HL-60 (cell line): ENCODE measurements at regions not wholly inside any gene's neighbourhood (a gene's known extent, or its start where the extent isn't known, plus 50 kb on each side); places are given as distances from the start of the nearest gene placed in this dataset.

Experiments
- GABPA ChIP-seq: IDR thresholded peaks from 2 replicates; pipeline ENCODE4 v1.6.1; 2012; ENCODE audit warnings: low read depth
- POLR2AphosphoS5 ChIP-seq: IDR thresholded peaks from 2 replicates; pipeline ENCODE4 v1.6.1; 2012; ENCODE audit warnings: low read depth
- TF ChIP-seq, protein P1 (sequence below): IDR thresholded peaks from one replicate; pipeline ENCODE4 v1.5.1; 2011; ENCODE audit warnings: low read length, control low read depth, inconsistent platforms; ENCODE audit not compliant: insufficient read depth
- TF ChIP-seq, protein P2 (sequence below): IDR thresholded peaks from 2 replicates; pipeline ENCODE4 v1.6.1; 2012; ENCODE audit warnings: low read depth; ENCODE audit not compliant: insufficient replicate concordance

DNA sequence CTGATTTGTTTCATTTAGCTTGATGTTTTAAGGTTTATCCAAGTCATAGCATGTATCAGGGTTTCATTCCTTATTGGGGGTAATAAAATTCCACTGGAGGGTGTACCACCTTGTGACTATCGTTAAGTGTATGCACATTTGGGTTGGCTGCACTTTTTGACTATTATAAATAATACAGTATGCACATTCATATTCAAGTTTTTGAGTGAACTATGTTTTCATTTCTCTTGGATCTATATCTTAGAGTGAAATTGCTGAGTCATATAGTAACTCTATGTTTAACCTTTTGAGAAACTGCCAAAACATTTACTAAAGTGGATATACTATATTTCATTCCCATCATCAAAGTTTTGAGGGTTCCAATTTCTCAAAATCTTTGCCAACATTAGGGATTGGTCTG is 952.7 kb downstream of the TDRD15 start:
- TF ChIP-seq, protein P1, sequence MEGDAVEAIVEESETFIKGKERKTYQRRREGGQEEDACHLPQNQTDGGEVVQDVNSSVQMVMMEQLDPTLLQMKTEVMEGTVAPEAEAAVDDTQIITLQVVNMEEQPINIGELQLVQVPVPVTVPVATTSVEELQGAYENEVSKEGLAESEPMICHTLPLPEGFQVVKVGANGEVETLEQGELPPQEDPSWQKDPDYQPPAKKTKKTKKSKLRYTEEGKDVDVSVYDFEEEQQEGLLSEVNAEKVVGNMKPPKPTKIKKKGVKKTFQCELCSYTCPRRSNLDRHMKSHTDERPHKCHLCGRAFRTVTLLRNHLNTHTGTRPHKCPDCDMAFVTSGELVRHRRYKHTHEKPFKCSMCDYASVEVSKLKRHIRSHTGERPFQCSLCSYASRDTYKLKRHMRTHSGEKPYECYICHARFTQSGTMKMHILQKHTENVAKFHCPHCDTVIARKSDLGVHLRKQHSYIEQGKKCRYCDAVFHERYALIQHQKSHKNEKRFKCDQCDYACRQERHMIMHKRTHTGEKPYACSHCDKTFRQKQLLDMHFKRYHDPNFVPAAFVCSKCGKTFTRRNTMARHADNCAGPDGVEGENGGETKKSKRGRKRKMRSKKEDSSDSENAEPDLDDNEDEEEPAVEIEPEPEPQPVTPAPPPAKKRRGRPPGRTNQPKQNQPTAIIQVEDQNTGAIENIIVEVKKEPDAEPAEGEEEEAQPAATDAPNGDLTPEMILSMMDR, result no peak
- TF ChIP-seq GABPA (no peak), POLR2AphosphoS5 (no peak)
- TF ChIP-seq, protein P2, sequence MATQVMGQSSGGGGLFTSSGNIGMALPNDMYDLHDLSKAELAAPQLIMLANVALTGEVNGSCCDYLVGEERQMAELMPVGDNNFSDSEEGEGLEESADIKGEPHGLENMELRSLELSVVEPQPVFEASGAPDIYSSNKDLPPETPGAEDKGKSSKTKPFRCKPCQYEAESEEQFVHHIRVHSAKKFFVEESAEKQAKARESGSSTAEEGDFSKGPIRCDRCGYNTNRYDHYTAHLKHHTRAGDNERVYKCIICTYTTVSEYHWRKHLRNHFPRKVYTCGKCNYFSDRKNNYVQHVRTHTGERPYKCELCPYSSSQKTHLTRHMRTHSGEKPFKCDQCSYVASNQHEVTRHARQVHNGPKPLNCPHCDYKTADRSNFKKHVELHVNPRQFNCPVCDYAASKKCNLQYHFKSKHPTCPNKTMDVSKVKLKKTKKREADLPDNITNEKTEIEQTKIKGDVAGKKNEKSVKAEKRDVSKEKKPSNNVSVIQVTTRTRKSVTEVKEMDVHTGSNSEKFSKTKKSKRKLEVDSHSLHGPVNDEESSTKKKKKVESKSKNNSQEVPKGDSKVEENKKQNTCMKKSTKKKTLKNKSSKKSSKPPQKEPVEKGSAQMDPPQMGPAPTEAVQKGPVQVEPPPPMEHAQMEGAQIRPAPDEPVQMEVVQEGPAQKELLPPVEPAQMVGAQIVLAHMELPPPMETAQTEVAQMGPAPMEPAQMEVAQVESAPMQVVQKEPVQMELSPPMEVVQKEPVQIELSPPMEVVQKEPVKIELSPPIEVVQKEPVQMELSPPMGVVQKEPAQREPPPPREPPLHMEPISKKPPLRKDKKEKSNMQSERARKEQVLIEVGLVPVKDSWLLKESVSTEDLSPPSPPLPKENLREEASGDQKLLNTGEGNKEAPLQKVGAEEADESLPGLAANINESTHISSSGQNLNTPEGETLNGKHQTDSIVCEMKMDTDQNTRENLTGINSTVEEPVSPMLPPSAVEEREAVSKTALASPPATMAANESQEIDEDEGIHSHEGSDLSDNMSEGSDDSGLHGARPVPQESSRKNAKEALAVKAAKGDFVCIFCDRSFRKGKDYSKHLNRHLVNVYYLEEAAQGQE, result no peak
